ENCODE measurements at regions not wholly inside any gene's neighbourhood (a gene's known extent, or its start where the extent isn't known, plus 50 kb on each side); places are given as distances from the start of the nearest gene placed in this dataset.

DNA sequence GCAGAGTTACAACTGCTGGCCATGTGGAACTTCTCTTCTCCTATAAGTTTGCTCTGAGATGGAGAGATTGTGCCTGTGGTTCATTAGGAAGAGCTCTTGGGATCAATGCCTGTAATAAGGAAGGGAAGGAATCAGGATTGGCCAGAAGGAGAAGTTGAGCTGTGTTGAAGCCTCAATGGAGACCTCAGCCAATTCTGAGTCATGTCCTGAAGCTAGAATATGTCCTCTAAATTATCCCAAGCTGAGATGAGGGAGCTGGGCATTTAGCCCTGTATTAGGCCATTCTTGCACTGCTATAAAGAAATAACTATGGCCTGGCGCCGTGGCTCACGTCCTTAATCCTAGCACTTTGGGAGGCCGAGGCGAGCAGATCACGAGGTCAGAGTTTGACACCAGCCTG is 85.4 kb upstream of the DHX15 start:
- Histone ChIP-seq H3K27me3 (replicated peaks; ENCODE audit: insufficient read depth, low read depth, low read length, poor library complexity) (no peaks in the 10 kb centered on the region), H3K9me3 (ENCODE audit: low read depth, low read length, poor library complexity, severe bottlenecking) (no peaks in the 10 kb centered on the region), H3K36me3 (ENCODE audit: insufficient read depth, low read length, poor library complexity, severe bottlenecking) (no peaks in the 10 kb centered on the region), H3K27ac (ENCODE audit: low read depth, low read length, poor library complexity, severe bottlenecking) (no peak overlapping the region), H3K4me3 (ENCODE audit: low read depth, low read length, poor library complexity, severe bottlenecking) (no peak overlapping the region), H3K4me1 (ENCODE audit: insufficient read depth, low read length, poor library complexity, severe bottlenecking) (no peaks in the 10 kb centered on the region)
- intact Hi-C loops (cut with micrococcal nuclease; ENCODE audit: unreplicated experiment), result no loop called here
- ChIA-PET POLR2A (ENCODE audit: low non-redundant PET) (no interaction called here), CTCF (no interaction called here)
- BruUV-seq (replicated peaks), result no TSS peak
- no peak for DNase-seq (ENCODE audit: low spot score)
- TF ChIP-seq, protein P1, sequence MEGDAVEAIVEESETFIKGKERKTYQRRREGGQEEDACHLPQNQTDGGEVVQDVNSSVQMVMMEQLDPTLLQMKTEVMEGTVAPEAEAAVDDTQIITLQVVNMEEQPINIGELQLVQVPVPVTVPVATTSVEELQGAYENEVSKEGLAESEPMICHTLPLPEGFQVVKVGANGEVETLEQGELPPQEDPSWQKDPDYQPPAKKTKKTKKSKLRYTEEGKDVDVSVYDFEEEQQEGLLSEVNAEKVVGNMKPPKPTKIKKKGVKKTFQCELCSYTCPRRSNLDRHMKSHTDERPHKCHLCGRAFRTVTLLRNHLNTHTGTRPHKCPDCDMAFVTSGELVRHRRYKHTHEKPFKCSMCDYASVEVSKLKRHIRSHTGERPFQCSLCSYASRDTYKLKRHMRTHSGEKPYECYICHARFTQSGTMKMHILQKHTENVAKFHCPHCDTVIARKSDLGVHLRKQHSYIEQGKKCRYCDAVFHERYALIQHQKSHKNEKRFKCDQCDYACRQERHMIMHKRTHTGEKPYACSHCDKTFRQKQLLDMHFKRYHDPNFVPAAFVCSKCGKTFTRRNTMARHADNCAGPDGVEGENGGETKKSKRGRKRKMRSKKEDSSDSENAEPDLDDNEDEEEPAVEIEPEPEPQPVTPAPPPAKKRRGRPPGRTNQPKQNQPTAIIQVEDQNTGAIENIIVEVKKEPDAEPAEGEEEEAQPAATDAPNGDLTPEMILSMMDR (conservative IDR thresholded peaks at IDR 0.05; ENCODE audit: low read depth, low read length), result no peak
- no peak for TF ChIP-seq EZH2 (IDR thresholded peaks at IDR 0.05; ENCODE audit: borderline replicate concordance, low read depth, low read length, poor library complexity, severe bottlenecking)

DNA sequence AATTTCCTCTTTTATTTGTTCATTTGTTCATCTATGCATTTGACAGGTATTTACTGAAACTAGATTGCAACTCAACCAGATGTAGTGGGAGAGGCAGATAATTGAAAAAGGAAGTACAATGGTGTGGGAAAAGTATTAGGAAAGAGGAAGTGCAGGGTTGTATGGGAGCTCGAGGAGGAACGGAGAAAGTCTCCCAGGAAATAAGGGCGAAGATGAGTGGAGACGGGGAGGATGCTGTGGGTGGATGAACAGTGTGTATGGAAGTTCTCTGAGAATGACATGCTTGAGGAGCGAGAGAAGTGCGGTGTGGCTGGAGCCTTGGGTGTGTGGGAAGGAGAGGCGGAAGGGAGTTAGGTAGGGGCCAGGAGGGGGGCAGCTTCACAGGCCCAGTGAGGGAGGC is 87.5 kb upstream of the DHX15 start:
- TF ChIP-seq, protein P1 (conservative IDR thresholded peaks at IDR 0.05; ENCODE audit: low read depth, low read length), result no peak
- TF ChIP-seq EZH2 (IDR thresholded peaks at IDR 0.05; ENCODE audit: borderline replicate concordance, low read depth, low read length, poor library complexity, severe bottlenecking), result no peak
- no TSS peak for BruUV-seq (replicated peaks)
- Histone ChIP-seq H3K27ac (ENCODE audit: low read depth, low read length, poor library complexity, severe bottlenecking) (no peak overlapping the region), H3K4me1 (ENCODE audit: insufficient read depth, low read length, poor library complexity, severe bottlenecking) (no peaks in the 10 kb centered on the region), H3K27me3 (replicated peaks; ENCODE audit: insufficient read depth, low read depth, low read length, poor library complexity) (no peaks in the 10 kb centered on the region), H3K36me3 (ENCODE audit: insufficient read depth, low read length, poor library complexity, severe bottlenecking) (no peaks in the 10 kb centered on the region), H3K9me3 (ENCODE audit: low read depth, low read length, poor library complexity, severe bottlenecking) (no peaks in the 10 kb centered on the region), H3K4me3 (ENCODE audit: low read depth, low read length, poor library complexity, severe bottlenecking) (no peak overlapping the region)
- DNase-seq (ENCODE audit: low spot score), result no peak
- ChIA-PET CTCF (no interaction called here), POLR2A (ENCODE audit: low non-redundant PET) (no interaction called here)
- intact Hi-C loops (cut with micrococcal nuclease; ENCODE audit: unreplicated experiment), result no loop called here

DNA sequence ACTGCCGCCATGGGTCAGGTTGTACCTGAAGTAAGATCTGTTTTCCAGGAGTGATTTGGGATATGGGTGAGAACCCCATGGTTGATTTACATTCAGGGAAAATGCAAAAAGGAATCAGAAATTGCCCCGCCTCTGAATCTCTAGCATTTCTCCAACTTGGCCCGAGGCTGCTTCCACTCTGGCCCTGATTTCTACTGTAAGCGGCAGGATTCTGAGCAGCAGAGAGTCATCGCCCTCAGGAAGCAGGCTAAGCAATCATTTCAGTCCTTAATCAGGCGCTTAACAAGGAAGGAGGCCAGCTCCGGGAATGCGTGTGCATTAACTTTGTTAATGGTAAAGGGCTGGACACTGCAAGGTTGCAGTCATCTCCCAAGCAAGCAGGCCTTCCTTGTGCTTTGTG is 88.5 kb upstream of the DHX15 start:
- no peaks in the 10 kb centered on the region for H3K4me1 ChIP-seq (ENCODE audit: insufficient read depth, low read length, poor library complexity, severe bottlenecking)
- ChIA-PET CTCF (no interaction called here), POLR2A (ENCODE audit: low non-redundant PET) (no interaction called here)
- no peaks in the 10 kb centered on the region for H3K9me3 ChIP-seq (ENCODE audit: low read depth, low read length, poor library complexity, severe bottlenecking)
- no peaks in the 10 kb centered on the region for H3K27me3 ChIP-seq (replicated peaks; ENCODE audit: insufficient read depth, low read depth, low read length, poor library complexity)
- intact Hi-C loops (cut with micrococcal nuclease; ENCODE audit: unreplicated experiment), result no loop called here
- H3K4me3 ChIP-seq (ENCODE audit: low read depth, low read length, poor library complexity, severe bottlenecking), result no peak overlapping the region
- no peak for DNase-seq (ENCODE audit: low spot score)
- no peak overlapping the region for H3K27ac ChIP-seq (ENCODE audit: low read depth, low read length, poor library complexity, severe bottlenecking)
- H3K36me3 ChIP-seq (ENCODE audit: insufficient read depth, low read length, poor library complexity, severe bottlenecking), result no peaks in the 10 kb centered on the region
- no peak for TF ChIP-seq EZH2 (IDR thresholded peaks at IDR 0.05; ENCODE audit: borderline replicate concordance, low read depth, low read length, poor library complexity, severe bottlenecking)
- no TSS peak for BruUV-seq (replicated peaks)

DNA sequence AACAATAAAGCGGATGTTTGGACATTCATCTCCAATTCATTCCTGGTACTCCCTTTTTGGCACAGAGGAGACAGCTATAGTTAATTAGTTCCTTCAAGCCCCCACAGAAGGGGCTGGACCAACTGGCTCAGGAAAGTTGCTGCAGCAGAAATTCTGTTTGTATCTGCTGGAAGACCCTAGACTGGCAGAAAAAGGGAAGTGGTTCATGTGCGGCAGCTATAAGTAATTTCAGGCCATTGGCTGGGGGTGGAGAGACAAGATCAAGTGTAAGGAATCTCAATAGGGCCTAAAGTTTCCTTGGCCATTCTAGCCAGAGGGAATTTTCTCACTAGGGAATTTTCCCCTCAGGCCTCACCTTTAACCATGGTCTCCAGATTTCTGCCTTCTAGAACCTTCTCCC is 89.9 kb upstream of the DHX15 start:
- DNase-seq (ENCODE audit: low spot score), result no peak
- no peak for TF ChIP-seq EZH2 (IDR thresholded peaks at IDR 0.05; ENCODE audit: borderline replicate concordance, low read depth, low read length, poor library complexity, severe bottlenecking)
- TF ChIP-seq, protein P1 (conservative IDR thresholded peaks at IDR 0.05; ENCODE audit: low read depth, low read length), result no peak
- intact Hi-C loops (cut with micrococcal nuclease; ENCODE audit: unreplicated experiment), result no loop called here
- H3K36me3 ChIP-seq (ENCODE audit: insufficient read depth, low read length, poor library complexity, severe bottlenecking), result no peaks in the 10 kb centered on the region
- ChIA-PET CTCF (no interaction called here), POLR2A (ENCODE audit: low non-redundant PET) (no interaction called here)
- no peaks in the 10 kb centered on the region for H3K9me3 ChIP-seq (ENCODE audit: low read depth, low read length, poor library complexity, severe bottlenecking)
- H3K4me1 ChIP-seq (ENCODE audit: insufficient read depth, low read length, poor library complexity, severe bottlenecking), result no peaks in the 10 kb centered on the region
- BruUV-seq (replicated peaks), result no TSS peak
- peaks cover 8% of the 10 kb centered on the region for H3K27me3 ChIP-seq (replicated peaks; ENCODE audit: insufficient read depth, low read depth, low read length, poor library complexity)
- no peak overlapping the region for H3K27ac ChIP-seq (ENCODE audit: low read depth, low read length, poor library complexity, severe bottlenecking)
- H3K4me3 ChIP-seq (ENCODE audit: low read depth, low read length, poor library complexity, severe bottlenecking), result no peak overlapping the region

Data from A673 (cell line).